ENCODE measurements at regions not wholly inside any gene's neighbourhood (a gene's known extent, or its start where the extent isn't known, plus 50 kb on each side); places are given as distances from the start of the nearest gene placed in this dataset.

DNA sequence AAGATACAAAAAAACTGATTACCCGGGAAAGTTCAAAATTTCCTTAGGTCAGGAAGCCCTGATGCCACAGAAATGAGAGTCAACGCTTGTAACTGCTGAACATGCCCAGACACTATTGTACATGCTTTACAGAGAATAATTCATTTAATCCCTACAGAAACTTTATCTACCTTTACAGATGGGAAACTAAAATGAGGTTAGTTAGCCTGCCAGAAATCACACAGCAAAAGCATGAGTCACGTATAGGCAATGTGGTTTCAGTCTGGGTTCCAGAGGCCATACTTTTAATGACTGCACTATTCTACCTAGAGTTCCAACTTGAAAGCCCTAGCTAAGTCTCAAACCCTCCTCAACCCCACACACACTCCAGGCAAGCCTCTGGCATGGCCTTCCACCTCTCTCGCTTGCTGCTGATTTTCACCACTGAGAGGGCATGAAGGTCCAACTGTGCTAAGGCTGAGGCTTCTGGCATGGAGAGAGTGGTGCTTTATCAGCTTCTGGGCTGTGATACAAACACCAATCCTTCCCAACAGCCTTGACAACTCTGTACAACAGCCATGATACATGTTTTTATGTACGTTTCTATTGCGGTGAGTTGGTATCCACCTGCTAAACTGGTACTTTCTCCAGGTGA is 1011.2 kb upstream of the GHITM start:
- no peaks in the 10 kb centered on the region for H3K27me3 ChIP-seq
- H3K4me1 ChIP-seq: no peaks in the 10 kb centered on the region
- no peaks in the 10 kb centered on the region for H3K36me3 ChIP-seq
- no peaks in the 10 kb centered on the region for H3K9me3 ChIP-seq
- TF ChIP-seq, protein P1, sequence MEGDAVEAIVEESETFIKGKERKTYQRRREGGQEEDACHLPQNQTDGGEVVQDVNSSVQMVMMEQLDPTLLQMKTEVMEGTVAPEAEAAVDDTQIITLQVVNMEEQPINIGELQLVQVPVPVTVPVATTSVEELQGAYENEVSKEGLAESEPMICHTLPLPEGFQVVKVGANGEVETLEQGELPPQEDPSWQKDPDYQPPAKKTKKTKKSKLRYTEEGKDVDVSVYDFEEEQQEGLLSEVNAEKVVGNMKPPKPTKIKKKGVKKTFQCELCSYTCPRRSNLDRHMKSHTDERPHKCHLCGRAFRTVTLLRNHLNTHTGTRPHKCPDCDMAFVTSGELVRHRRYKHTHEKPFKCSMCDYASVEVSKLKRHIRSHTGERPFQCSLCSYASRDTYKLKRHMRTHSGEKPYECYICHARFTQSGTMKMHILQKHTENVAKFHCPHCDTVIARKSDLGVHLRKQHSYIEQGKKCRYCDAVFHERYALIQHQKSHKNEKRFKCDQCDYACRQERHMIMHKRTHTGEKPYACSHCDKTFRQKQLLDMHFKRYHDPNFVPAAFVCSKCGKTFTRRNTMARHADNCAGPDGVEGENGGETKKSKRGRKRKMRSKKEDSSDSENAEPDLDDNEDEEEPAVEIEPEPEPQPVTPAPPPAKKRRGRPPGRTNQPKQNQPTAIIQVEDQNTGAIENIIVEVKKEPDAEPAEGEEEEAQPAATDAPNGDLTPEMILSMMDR (IDR thresholded peaks at IDR 0.05; ENCODE audit: low read depth, low read length): no peak
- DNase-seq: peak; percentile 7
- H3K4me3 ChIP-seq (ENCODE audit: low read depth, low read length): no peak overlapping the region

DNA sequence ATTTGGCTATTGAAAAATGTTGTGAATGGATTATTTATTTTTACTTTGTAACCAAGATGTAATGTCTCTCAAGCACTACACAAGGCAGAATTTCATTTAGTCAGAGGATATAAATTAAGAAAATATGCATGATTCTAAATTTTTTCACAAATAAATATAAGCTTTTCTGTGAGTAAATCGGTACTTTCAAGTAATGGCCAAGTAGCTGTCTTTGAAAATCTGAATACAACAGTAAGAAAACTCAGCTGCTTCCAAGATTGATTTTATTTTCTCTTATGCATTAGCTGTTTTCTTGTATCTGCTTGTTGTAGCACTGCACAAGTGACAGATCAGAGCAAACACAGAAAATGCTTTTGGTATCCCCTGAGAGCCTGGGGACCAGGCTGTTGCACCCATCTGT is 998.5 kb upstream of the GHITM start:
- H3K4me1 ChIP-seq: no peaks in the 10 kb centered on the region
- no peaks in the 10 kb centered on the region for H3K27me3 ChIP-seq
- no peaks in the 10 kb centered on the region for H3K9me3 ChIP-seq
- H3K4me3 ChIP-seq (ENCODE audit: low read depth, low read length): no peak overlapping the region
- no peaks in the 10 kb centered on the region for H3K36me3 ChIP-seq
- no peak for DNase-seq
- TF ChIP-seq, protein P1 (IDR thresholded peaks at IDR 0.05; ENCODE audit: low read depth, low read length): no peak

DNA sequence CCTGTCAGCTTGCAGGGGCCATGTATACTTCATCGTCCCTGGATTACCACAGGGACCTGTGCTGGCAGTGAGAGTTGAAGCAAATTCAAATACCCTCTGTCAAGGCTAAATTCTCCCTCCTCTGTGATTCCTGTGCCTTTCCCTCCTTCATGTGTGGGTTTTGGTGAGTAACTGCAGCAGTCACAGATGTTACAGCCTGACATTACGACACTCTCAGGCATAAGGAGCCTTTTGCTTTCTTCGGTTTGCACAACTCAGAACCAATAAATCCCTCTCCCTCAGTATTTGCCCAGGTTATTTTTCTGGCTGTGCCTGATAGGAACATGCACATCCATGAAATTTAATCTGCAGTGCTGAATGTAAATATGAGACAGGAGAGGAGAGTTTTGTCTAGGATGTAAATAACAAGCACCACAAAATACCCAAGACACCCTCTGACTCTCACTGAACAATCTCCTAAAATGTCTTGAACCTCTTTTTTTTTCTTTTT is 997.2 kb upstream of the GHITM start:
- TF ChIP-seq, protein P1 (IDR thresholded peaks at IDR 0.05; ENCODE audit: low read depth, low read length): no peak
- Histone ChIP-seq H3K9me3 (no peaks in the 10 kb centered on the region), H3K36me3 (no peaks in the 10 kb centered on the region), H3K27me3 (no peaks in the 10 kb centered on the region), H3K4me3 (ENCODE audit: low read depth, low read length) (no peak overlapping the region), H3K4me1 (no peaks in the 10 kb centered on the region)
- no peak for DNase-seq

DNA sequence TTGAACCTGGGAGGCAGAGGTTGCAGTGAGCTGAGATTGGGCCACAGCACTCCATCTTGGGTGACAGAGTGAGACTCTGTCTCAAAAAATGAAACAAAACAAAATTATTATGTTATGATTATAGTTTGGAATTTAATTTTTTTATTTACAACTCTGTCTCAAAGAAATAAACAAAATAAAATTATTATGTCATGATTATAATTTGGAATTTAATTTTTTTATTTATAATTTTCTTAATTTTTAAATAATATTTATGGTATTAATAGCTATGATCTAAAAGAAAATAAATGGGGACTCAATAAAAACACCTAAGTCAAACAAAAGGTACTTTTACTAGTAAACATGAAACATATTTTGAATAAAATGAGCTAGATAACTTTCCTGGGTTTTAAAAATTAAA is 994.8 kb upstream of the GHITM start:
- DNase-seq: no peak
- no peaks in the 10 kb centered on the region for H3K9me3 ChIP-seq
- TF ChIP-seq, protein P1 (IDR thresholded peaks at IDR 0.05; ENCODE audit: low read depth, low read length): no peak
- no peaks in the 10 kb centered on the region for H3K27me3 ChIP-seq
- no peaks in the 10 kb centered on the region for H3K4me1 ChIP-seq
- no peak overlapping the region for H3K4me3 ChIP-seq (ENCODE audit: low read depth, low read length)
- no peaks in the 10 kb centered on the region for H3K36me3 ChIP-seq

DNA sequence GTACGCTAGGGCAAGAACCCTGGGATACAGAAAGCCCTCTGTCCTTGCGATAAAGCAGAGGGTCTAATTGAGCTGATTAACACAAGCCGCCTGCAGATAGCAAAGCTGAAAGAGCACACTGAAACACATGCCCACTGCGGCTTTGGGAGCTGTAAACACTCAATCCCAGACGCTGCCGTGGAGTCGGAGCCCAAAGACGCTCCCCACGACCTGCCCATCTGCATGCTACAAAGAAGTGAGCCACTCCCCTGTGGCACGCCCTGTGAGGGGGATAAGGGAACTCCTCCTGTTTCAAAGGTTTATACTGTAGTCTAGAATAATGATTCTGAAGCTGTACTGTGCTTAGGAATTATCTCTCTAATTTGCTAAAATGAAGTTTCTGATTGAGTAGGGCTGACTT is 985.6 kb upstream of the GHITM start:
- TF ChIP-seq, protein P1 (IDR thresholded peaks at IDR 0.05; ENCODE audit: low read depth, low read length): no peak
- no peaks in the 10 kb centered on the region for H3K27me3 ChIP-seq
- peak overlapping the region; percentile 59 for H3K4me3 ChIP-seq (ENCODE audit: low read depth, low read length)
- peak; percentile 36 for DNase-seq
- peaks cover 8% of the 10 kb centered on the region for H3K4me1 ChIP-seq
- H3K9me3 ChIP-seq: no peaks in the 10 kb centered on the region
- no peaks in the 10 kb centered on the region for H3K36me3 ChIP-seq

DNA sequence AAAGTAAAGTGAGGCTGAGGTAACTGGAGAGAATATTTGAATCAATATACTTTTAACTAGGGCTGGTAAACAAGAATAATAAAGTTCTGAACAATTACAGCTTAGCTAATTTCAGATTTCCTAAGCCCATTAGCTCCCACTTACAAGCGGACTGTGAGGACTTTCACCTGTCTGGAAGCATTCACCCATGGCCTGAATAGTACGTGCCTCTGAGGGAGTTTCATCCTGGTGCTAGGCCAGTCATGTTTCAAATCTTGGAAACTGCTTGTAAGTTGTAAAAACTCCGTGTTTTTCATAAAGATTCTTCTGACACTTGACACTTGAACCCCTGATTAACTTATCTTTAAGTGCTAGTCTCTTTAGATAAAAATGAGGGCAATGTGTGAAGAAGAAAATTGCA is 975.2 kb upstream of the GHITM start:
- no peaks in the 10 kb centered on the region for H3K36me3 ChIP-seq
- DNase-seq: no peak
- H3K4me1 ChIP-seq: no peaks in the 10 kb centered on the region
- no peaks in the 10 kb centered on the region for H3K9me3 ChIP-seq
- H3K27me3 ChIP-seq: no peaks in the 10 kb centered on the region
- no peak overlapping the region for H3K4me3 ChIP-seq (ENCODE audit: low read depth, low read length)
- TF ChIP-seq, protein P1 (IDR thresholded peaks at IDR 0.05; ENCODE audit: low read depth, low read length): no peak

Data from BE2C (cell line).